ENCODE measurements at regions not wholly inside any gene's neighbourhood (a gene's known extent, or its start where the extent isn't known, plus 50 kb on each side); places are given as distances from the start of the nearest gene placed in this dataset.

DNA sequence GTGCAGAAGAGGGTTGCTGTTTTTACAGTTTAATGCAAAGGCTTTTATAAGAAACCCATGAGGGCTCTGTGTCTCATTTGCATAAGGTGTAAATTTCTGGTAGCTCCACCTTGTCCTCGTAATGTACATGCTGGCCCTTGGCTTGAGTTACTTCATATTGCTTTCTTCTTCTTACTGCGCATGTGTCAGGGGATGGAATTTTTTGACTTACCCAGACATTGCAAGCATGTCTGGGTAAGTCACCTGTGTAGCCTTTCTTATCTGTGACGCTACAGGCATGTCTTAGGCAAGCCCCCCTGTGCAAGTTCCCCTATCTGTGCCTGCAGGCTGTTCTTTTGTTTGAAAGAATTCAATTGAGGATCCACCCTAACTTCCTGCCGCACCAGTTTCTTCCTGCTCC is 274.2 kb downstream of the ETNK1 start:
- H3K27me3 Mint-ChIP-seq (ENCODE audit: low read depth), result no peaks in the 10 kb centered on the region
- no peaks in the 10 kb centered on the region for H3K36me3 Mint-ChIP-seq (ENCODE audit: insufficient read depth)
- no peak for DNase-seq
- H3K4me3 Mint-ChIP-seq, result no peak overlapping the region
- no peaks in the 10 kb centered on the region for H3K4me1 Mint-ChIP-seq (ENCODE audit: low read depth)
- H3K9me3 Mint-ChIP-seq, result peaks cover 9% of the 10 kb centered on the region
- no peak for ATAC-seq

DNA sequence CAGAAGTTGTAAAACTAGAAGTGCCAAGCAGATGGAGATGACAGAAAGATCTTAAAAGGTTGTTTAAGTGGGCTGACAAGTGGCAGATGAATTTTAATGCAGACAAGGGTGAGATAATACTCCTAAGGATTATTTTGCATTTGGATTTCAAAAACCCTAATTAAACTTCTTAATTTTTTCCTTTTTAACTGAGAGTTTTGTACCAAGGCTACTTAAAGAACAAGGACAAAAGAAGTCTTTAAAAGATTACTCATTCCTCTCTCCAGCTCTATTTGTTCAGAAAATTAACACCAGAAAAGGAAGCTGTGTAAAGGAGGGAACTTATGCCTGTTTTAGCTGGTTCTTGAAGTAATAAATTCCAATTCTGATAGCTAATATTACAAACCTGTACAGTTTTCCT is 275.4 kb downstream of the ETNK1 start:
- Mint-ChIP-seq H3K36me3 (ENCODE audit: insufficient read depth) (no peaks in the 10 kb centered on the region), H3K4me3 (no peak overlapping the region), H3K9me3 (peaks cover 9% of the 10 kb centered on the region), H3K4me1 (ENCODE audit: low read depth) (no peaks in the 10 kb centered on the region), H3K27me3 (ENCODE audit: low read depth) (no peaks in the 10 kb centered on the region)
- DNase-seq, result no peak
- ATAC-seq, result no peak

DNA sequence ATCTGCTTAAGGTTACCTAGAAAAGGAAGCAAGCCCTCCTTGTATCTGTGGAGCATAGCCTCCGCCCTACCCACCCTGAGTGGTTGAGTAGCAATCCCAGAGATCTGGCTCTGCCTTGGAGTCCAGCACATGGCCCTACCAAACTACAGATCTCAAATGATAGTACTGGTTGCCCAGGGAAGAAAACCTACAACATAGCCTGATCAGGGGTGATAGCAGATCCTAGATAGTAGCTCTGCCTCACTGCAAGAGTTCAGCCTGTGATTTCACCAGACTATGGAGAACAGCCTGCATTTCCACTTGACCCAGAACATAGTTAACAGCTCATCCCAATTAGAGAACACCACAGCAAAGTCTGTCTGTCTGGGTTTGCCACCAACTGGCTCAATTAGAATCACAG is 279.5 kb downstream of the ETNK1 start:
- Mint-ChIP-seq H3K27me3 (ENCODE audit: low read depth) (no peaks in the 10 kb centered on the region), H3K4me1 (ENCODE audit: low read depth) (no peaks in the 10 kb centered on the region), H3K9me3 (peaks cover 9% of the 10 kb centered on the region), H3K4me3 (no peak overlapping the region), H3K36me3 (ENCODE audit: insufficient read depth) (no peaks in the 10 kb centered on the region)
- DNase-seq (no peak), ATAC-seq (no peak)

DNA sequence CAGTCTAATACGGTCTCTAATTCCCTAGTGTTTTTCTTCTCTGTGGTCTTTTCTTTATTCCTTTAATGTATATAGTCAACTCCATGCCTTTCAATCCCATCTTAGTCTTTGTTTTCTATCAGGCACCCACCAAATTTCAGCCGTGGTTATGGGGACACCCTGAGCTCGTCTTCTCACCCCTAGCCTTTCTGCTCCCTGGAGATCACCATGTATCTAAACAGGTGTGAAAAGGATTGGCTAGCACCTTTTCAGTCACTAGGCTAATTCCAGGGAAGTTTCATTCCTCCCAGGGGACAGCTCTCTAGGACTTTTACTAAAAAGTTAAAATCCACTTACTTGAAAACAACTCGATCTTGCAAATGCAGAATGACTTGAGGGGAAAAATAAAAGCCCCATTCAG is 291.3 kb downstream of the ETNK1 start:
- no peak overlapping the region for H3K4me3 Mint-ChIP-seq
- no peak for ATAC-seq
- no peaks in the 10 kb centered on the region for H3K4me1 Mint-ChIP-seq (ENCODE audit: low read depth)
- no peaks in the 10 kb centered on the region for H3K36me3 Mint-ChIP-seq (ENCODE audit: insufficient read depth)
- H3K27me3 Mint-ChIP-seq (ENCODE audit: low read depth), result no peaks in the 10 kb centered on the region
- no peaks in the 10 kb centered on the region for H3K9me3 Mint-ChIP-seq
- no peak for DNase-seq

DNA sequence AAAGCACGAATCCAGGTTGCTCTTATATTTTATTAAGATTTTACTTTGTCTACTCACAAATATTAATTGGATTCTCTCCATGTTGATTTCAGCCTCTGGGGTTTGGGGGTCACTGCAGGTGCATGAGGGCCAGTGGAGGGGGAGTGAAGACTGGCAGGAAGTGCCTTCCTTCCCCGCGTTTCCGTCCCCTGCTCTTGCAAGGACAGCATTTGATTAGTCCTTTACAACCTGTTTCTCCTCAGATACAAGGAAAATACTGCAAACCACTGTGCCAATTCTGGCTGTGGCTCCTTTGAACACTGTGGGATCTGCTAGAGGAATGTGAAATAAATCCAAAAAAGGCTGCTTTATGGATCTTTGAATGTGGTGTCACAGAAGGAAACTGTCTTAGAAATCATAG is 291.8 kb downstream of the ETNK1 start:
- DNase-seq (no peak), ATAC-seq (no peak)
- H3K27me3 Mint-ChIP-seq (ENCODE audit: low read depth), result no peaks in the 10 kb centered on the region
- no peaks in the 10 kb centered on the region for H3K9me3 Mint-ChIP-seq
- no peak overlapping the region for H3K4me3 Mint-ChIP-seq
- H3K4me1 Mint-ChIP-seq (ENCODE audit: low read depth), result no peaks in the 10 kb centered on the region
- no peaks in the 10 kb centered on the region for H3K36me3 Mint-ChIP-seq (ENCODE audit: insufficient read depth)

DNA sequence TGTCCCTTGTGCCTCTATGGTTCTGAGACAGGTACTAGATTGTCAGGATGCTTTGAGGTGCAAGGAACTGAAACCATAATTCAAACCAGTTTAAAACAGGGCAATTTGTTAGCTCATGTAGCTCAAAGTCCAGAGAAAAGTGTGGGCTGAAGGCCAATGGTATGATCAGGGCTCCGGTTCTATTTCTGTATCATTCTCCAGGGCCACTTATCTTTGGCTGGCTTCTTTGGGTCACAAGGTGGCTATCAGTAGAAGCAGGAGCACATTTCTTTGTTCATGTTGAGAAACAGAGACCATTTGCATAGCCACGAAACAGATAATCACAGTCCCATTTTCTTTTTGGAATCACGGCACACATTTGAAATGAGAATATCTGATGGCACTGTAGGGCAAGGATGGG is 294.9 kb downstream of the ETNK1 start:
- H3K27me3 Mint-ChIP-seq (ENCODE audit: low read depth), result no peaks in the 10 kb centered on the region
- DNase-seq (no peak), ATAC-seq (no peak)
- no peaks in the 10 kb centered on the region for H3K4me1 Mint-ChIP-seq (ENCODE audit: low read depth)
- no peaks in the 10 kb centered on the region for H3K36me3 Mint-ChIP-seq (ENCODE audit: insufficient read depth)
- no peaks in the 10 kb centered on the region for H3K9me3 Mint-ChIP-seq
- H3K4me3 Mint-ChIP-seq, result no peak overlapping the region

DNA sequence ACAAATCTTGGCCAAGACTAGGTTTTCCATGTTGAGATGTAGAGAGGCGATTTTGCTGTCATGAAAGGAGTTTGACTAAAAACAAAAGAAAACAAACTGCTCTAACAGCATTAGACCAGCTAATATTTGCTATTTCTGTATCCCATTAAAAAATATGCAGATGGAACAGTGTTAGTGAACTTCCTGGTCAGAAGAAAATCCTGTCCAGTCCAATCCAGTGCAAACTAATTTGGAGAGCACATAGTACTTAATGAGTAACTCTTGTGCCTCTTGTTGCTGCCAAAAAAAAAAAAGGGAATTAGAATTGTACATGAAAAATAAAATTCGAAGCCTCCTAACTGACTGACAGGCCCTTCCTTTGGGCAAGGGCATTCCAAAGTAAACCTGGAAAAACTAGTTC is 298.8 kb downstream of the ETNK1 start:
- no peak for ATAC-seq
- Mint-ChIP-seq H3K4me3 (no peak overlapping the region), H3K27me3 (ENCODE audit: low read depth) (no peaks in the 10 kb centered on the region), H3K9me3 (no peaks in the 10 kb centered on the region), H3K4me1 (ENCODE audit: low read depth) (no peaks in the 10 kb centered on the region), H3K36me3 (ENCODE audit: insufficient read depth) (no peaks in the 10 kb centered on the region)
- DNase-seq, result no peak

DNA sequence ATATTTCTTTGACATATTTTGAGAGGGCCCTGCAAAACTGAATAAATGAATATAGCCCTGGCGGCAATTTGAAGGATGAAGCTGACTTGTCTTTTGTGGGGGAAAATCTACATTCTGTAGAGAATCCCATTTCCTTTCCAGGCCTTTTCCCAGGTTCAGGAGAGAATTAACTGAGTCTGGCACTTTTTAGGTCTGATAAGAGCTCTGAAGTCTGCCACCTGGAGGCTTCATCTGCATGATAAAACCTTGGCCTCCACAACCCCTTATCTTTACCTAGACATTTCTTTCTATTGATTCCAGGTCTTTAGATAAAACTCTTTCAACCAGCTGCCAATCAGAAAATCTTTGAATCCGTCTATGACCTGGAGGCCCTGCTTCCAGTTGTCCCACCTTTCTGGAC is 299.4 kb downstream of the ETNK1 start:
- no peaks in the 10 kb centered on the region for H3K36me3 Mint-ChIP-seq (ENCODE audit: insufficient read depth)
- H3K4me3 Mint-ChIP-seq, result no peak overlapping the region
- H3K9me3 Mint-ChIP-seq, result no peaks in the 10 kb centered on the region
- no peaks in the 10 kb centered on the region for H3K4me1 Mint-ChIP-seq (ENCODE audit: low read depth)
- H3K27me3 Mint-ChIP-seq (ENCODE audit: low read depth), result no peaks in the 10 kb centered on the region
- no peak for ATAC-seq
- DNase-seq, result no peak

DNA sequence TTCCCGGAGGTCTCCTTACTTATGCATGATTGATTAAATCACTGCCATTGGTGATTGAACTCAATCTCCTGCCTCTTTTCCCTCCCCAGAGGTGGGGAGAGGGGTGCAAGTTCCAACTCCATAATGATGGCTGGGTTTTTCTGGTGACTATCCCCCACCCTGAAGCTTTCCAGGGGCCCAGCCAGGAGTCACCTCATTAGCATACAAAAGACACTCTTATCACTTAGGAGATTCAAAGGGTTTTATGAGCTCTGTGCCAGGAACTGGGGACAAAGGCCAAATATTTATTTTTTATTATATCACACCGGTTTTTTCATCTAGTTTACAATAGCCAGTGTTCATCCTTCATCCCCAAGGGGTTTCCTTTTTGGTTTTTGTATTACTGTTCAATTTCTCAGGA is 300.7 kb downstream of the ETNK1 start:
- Mint-ChIP-seq H3K36me3 (ENCODE audit: insufficient read depth) (no peaks in the 10 kb centered on the region), H3K27me3 (ENCODE audit: low read depth) (no peaks in the 10 kb centered on the region), H3K4me3 (no peak overlapping the region), H3K4me1 (ENCODE audit: low read depth) (no peaks in the 10 kb centered on the region), H3K9me3 (no peaks in the 10 kb centered on the region)
- no peak for ATAC-seq
- DNase-seq, result no peak

DNA sequence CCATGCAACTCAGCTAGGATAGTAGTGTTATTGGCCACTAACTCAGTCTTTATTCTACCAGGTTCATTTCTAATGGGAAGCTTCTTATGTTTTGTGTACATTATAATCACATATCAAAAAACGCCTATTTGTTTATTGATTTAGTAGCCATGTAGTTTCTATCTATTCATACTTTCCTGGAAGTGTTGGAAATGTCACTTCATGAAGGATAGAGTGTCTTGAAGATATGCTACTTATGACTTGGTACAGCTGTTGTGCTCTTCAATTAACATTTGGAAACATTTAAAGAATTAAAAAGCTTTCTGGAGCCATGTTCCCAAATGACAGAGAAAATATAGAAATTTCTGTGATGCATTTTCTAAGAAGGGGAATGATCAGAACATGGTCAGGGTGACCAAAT is 307.5 kb downstream of the ETNK1 start:
- H3K4me3 Mint-ChIP-seq, result no peak overlapping the region
- no peaks in the 10 kb centered on the region for H3K9me3 Mint-ChIP-seq
- H3K36me3 Mint-ChIP-seq (ENCODE audit: insufficient read depth), result no peaks in the 10 kb centered on the region
- H3K4me1 Mint-ChIP-seq (ENCODE audit: low read depth), result no peaks in the 10 kb centered on the region
- peaks cover 3% of the 10 kb centered on the region for H3K27me3 Mint-ChIP-seq (ENCODE audit: low read depth)
- no peak for ATAC-seq
- DNase-seq, result no peak

DNA sequence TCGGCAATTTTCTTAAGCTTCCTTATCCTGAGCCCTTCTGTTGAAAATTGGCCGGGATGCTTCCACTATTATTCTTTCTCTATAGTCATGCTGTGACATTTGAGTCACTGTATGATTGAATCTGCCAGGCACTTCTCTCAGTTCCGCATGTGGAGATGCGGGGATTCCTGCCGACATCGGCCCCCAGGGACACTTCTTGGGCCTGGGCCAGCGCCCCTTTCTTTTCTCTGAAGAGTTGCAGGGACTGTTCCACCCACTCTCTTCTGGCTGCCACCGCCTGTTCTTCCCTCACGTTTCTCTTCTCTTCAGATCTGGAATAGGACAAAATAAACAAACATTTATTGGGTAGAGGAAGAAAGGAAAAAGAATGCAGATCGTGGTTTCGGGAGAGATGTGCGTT is 310.1 kb downstream of the ETNK1 start:
- Mint-ChIP-seq H3K4me1 (ENCODE audit: low read depth) (no peaks in the 10 kb centered on the region), H3K4me3 (no peak overlapping the region), H3K27me3 (ENCODE audit: low read depth) (peaks cover 3% of the 10 kb centered on the region), H3K9me3 (no peaks in the 10 kb centered on the region), H3K36me3 (ENCODE audit: insufficient read depth) (no peaks in the 10 kb centered on the region)
- ATAC-seq (no peak), DNase-seq (no peak)

DNA sequence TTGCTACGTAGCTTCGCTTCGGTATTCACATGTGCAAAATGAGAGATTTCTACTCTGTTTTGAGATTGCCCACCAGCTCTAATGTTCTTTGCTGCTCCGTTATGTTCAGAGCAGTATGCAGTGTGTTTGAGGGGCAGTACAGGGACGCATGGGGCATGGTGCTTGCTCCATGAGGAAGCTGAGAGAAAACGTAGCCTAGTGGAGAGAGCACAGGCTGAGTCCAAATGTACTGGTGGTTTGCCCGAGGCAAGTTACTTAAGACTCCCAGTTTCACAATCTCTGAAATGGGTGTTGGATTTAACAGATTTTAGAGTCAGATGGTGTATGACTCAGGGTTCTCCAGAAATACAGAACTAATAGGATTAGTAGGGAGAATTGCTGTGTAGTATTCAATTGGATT is 310.5 kb downstream of the ETNK1 start:
- ATAC-seq, result no peak
- Mint-ChIP-seq H3K9me3 (no peaks in the 10 kb centered on the region), H3K4me1 (ENCODE audit: low read depth) (no peaks in the 10 kb centered on the region), H3K36me3 (ENCODE audit: insufficient read depth) (no peaks in the 10 kb centered on the region), H3K27me3 (ENCODE audit: low read depth) (peaks cover 3% of the 10 kb centered on the region), H3K4me3 (no peak overlapping the region)
- DNase-seq, result no peak

DNA sequence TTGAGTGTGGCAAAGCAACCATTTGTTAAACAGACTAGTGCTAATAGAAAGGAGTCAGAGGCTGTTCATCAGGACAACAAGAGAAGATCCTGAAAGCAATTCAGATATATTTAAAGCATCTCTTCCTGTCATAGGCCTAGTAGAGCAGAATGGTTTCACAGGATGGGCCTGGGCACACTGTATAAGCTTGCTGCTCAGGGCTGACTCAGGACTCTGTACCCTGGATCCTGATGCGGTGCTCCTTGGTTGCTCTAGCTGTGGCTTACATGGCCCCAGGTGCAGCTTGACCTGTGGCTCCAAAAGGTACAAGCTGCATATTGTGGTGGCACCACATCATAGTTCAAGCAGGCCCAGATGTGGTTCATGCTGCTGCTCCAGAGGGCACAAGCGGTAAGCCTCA is 313.4 kb downstream of the ETNK1 start:
- H3K4me1 Mint-ChIP-seq (ENCODE audit: low read depth), result no peaks in the 10 kb centered on the region
- DNase-seq (no peak), ATAC-seq (no peak)
- no peak overlapping the region for H3K4me3 Mint-ChIP-seq
- H3K9me3 Mint-ChIP-seq, result peaks cover 4% of the 10 kb centered on the region
- no peaks in the 10 kb centered on the region for H3K36me3 Mint-ChIP-seq (ENCODE audit: insufficient read depth)
- H3K27me3 Mint-ChIP-seq (ENCODE audit: low read depth), result peaks cover 3% of the 10 kb centered on the region

DNA sequence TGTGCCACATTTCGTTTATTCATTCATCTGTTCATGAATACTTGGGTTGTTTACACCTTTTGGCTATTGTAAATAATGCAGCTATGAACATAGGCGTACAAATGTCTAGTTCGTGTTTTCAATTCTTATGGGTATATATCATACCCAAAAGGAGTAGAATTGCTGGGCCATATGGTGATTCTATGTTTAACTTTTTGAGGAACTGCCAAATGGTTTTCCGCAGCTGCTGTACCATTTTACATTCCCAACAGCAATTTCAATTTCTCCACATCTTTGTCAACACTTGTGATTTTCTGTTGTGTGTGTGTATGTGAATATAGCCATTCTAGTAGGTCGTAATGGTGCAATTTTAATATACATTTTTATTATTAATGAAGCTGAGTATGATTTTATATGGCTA is 326.2 kb downstream of the ETNK1 start:
- Mint-ChIP-seq H3K4me3 (no peak overlapping the region), H3K27me3 (ENCODE audit: low read depth) (no peaks in the 10 kb centered on the region), H3K36me3 (ENCODE audit: insufficient read depth) (no peaks in the 10 kb centered on the region), H3K4me1 (ENCODE audit: low read depth) (no peaks in the 10 kb centered on the region), H3K9me3 (peaks cover 3% of the 10 kb centered on the region)
- ATAC-seq (no peak), DNase-seq (no peak)

DNA sequence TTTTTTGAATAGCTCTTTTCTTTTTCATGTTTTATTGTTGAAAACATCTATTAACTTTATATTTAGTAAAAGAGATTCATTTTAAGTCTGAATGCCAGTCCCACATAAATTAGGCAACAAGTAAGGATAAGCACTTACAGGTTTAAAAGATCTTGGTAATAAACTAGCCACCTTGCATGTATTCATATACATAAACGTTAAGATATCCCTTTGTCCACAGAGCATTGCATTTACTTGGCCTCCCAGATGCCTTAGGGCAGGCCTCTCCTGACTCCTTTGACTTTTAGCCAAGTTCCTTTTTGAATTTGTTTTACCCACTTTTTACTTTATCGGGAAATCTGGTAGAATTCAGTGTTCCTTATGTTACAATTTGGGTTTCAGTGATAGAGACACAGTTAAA is 331.7 kb downstream of the ETNK1 start:
- Mint-ChIP-seq H3K36me3 (ENCODE audit: insufficient read depth) (no peaks in the 10 kb centered on the region), H3K4me1 (ENCODE audit: low read depth) (no peaks in the 10 kb centered on the region), H3K4me3 (no peak overlapping the region), H3K9me3 (peaks cover 3% of the 10 kb centered on the region), H3K27me3 (ENCODE audit: low read depth) (no peaks in the 10 kb centered on the region)
- DNase-seq (no peak), ATAC-seq (no peak)

DNA sequence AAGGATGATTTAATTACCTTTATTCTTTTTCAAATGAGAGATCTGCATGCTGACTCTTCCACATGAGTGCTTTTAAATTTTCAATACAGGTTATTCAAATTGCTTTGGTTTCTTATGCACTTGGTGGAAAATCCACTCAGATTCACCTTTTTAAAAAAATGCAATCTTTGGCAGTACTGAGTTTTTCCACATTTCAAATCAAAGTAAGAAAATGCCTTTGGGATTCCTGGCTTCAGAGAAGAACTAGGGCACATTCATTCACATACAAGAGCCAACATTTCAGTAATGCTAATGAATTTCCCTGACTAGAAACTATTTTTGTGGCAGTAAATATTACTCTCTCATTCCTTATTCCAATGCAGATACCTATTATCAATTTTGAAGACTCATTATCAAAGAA is 342.2 kb downstream of the ETNK1 start:
- Mint-ChIP-seq H3K9me3 (peaks cover 3% of the 10 kb centered on the region), H3K36me3 (ENCODE audit: insufficient read depth) (no peaks in the 10 kb centered on the region), H3K27me3 (ENCODE audit: low read depth) (no peaks in the 10 kb centered on the region), H3K4me1 (ENCODE audit: low read depth) (no peaks in the 10 kb centered on the region), H3K4me3 (no peak overlapping the region)
- ATAC-seq, result no peak
- DNase-seq, result no peak
